ENCODE measurements at regions not wholly inside any gene's neighbourhood (a gene's known extent, or its start where the extent isn't known, plus 50 kb on each side); places are given as distances from the start of the nearest gene placed in this dataset.
A peak's percentile ranks its signal among the peaks of the same experiment; 100 is the strongest.

DNA sequence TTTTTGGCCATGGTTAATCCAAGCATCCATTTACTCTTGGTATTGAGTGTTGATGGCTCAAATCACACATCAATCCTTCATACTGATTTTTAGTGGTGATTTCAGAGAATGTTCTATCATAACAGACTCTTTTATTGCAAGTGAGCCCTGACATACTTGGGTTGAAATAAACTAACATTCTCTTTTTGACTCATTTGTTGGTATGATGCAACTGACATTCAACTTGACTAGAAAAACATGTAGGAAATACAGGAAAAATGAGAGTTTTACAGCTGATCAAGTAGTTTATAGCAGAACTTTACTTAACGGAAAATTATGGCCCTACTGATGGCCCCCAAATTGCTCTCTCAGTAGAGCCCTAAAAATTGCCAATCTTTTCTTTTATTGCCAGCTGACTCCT, 173.9 kb upstream of the CD96 start:
- H3K4me3 Mint-ChIP-seq: no peak overlapping the region
- no peak overlapping the region for H3K27ac Mint-ChIP-seq
- intact Hi-C loops (cut with micrococcal nuclease): no loop called here
- no peaks in the 10 kb centered on the region for H3K27me3 Mint-ChIP-seq (ENCODE audit: low read depth)
- DNase-seq: no peak
- CTCF ChIA-PET: no interaction called here
- H3K9me3 Mint-ChIP-seq: peaks cover 20% of the 10 kb centered on the region
- H3K36me3 Mint-ChIP-seq (ENCODE audit: low read depth): peaks cover 3% of the 10 kb centered on the region
- peaks cover 8% of the 10 kb centered on the region for H3K4me1 Mint-ChIP-seq (ENCODE audit: low read depth)

DNA sequence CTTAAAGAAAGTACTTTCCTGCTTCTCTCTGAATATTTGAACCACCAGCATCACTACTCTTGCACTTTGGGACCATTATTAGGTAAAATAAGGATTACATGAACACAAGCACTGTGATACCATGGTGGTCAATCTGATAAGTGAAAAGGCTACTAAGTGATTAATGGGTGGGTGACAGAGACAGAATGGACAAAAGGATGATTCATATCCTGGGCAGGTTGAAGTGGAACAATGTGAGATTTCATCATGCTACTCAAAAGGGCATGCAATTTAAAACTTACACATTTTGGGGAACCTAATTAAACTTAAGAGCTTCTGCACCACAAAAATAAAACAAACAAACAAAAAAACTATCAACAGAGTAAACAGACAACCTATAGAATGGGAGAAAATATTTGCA, 172.0 kb upstream of the CD96 start:
- Mint-ChIP-seq H3K9me3 (peaks cover 34% of the 10 kb centered on the region), H3K27me3 (ENCODE audit: low read depth) (no peaks in the 10 kb centered on the region), H3K4me1 (ENCODE audit: low read depth) (peaks cover 8% of the 10 kb centered on the region), H3K4me3 (no peak overlapping the region), H3K36me3 (ENCODE audit: low read depth) (peaks cover 6% of the 10 kb centered on the region), H3K27ac (no peak overlapping the region)
- CTCF ChIA-PET: no interaction called here
- no peak for DNase-seq
- intact Hi-C loops (cut with micrococcal nuclease): no loop called here

- CTCF ChIA-PET: no interaction called here
- no peak for DNase-seq
- Mint-ChIP-seq H3K27me3 (ENCODE audit: low read depth) (no peaks in the 10 kb centered on the region), H3K9me3 (peaks cover 41% of the 10 kb centered on the region), H3K4me3 (no peak overlapping the region), H3K36me3 (ENCODE audit: low read depth) (peaks cover 6% of the 10 kb centered on the region), H3K27ac (no peak overlapping the region), H3K4me1 (ENCODE audit: low read depth) (peaks cover 1% of the 10 kb centered on the region)
- intact Hi-C loops (cut with micrococcal nuclease): no loop called here
Observed at GRCh38 chr3:111373239-111373638, 168.8 kb upstream of the CD96 start.

- Mint-ChIP-seq H3K27me3 (ENCODE audit: low read depth) (no peaks in the 10 kb centered on the region), H3K9me3 (peaks cover 41% of the 10 kb centered on the region), H3K27ac (no peak overlapping the region), H3K36me3 (ENCODE audit: low read depth) (peaks cover 6% of the 10 kb centered on the region), H3K4me3 (no peak overlapping the region), H3K4me1 (ENCODE audit: low read depth) (no peaks in the 10 kb centered on the region)
- intact Hi-C loops (cut with micrococcal nuclease): no loop called here
- DNase-seq: no peak
- CTCF ChIA-PET: no interaction called here
Observed at GRCh38 chr3:111373861-111374260, 168.1 kb upstream of the CD96 start.

GRCh38 chr3:111385971-111386495, 156.0 kb upstream of the CD96 start:
- CTCF ChIA-PET: no interaction called here
- no peak overlapping the region for H3K4me3 Mint-ChIP-seq
- H3K36me3 Mint-ChIP-seq (ENCODE audit: low read depth): peaks cover 2% of the 10 kb centered on the region
- intact Hi-C loops (cut with micrococcal nuclease): no loop called here
- H3K4me1 Mint-ChIP-seq (ENCODE audit: low read depth): no peaks in the 10 kb centered on the region
- peaks cover 1% of the 10 kb centered on the region for H3K9me3 Mint-ChIP-seq
- H3K27ac Mint-ChIP-seq: no peak overlapping the region
- DNase-seq: no peak
- no peaks in the 10 kb centered on the region for H3K27me3 Mint-ChIP-seq (ENCODE audit: low read depth)

- intact Hi-C loops (cut with micrococcal nuclease): loop anchor here (1.0 to 2.0 kb wide), 3 partner anchors 146 to 276 kb away; no protein-coding TSS in a partner anchor
- H3K4me1 Mint-ChIP-seq (ENCODE audit: low read depth): peaks cover 20% of the 10 kb centered on the region
- H3K27ac Mint-ChIP-seq: no peak overlapping the region
- H3K27me3 Mint-ChIP-seq (ENCODE audit: low read depth): no peaks in the 10 kb centered on the region
- DNase-seq: peak; percentile 57
- H3K36me3 Mint-ChIP-seq (ENCODE audit: low read depth): no peaks in the 10 kb centered on the region
- CTCF ChIA-PET: interaction anchor here (0.9 to 1.1 kb wide), 2 partner anchors 27 to 146 kb away, joined by 4 to 6 read pairs; no protein-coding TSS in a partner anchor
- peaks cover 10% of the 10 kb centered on the region for H3K9me3 Mint-ChIP-seq
- H3K4me3 Mint-ChIP-seq: no peak overlapping the region
Observed at GRCh38 chr3:111392894-111393398, 149.1 kb upstream of the CD96 start.

DNA sequence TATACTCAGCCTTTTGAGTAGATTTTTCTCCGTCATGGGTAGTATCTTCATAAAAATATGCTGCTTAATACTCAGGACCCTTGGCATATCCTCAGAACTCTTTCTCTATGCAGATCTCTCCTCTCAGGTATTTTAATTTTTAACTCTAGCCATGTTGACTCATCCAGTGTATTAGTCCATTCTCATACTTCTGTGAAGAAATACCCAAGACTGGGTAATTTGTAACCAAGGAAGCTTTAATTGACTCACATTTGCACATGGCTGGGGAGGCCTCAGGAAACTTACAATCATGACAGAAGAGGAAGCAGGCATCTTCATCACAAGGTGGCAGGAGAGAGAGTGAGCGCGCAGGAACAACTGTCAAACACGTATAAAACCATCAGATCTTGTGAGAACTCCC, 129.3 kb upstream of the CD96 start:
- Mint-ChIP-seq H3K4me1 (ENCODE audit: low read depth) (peaks cover 3% of the 10 kb centered on the region), H3K4me3 (no peak overlapping the region), H3K36me3 (ENCODE audit: low read depth) (no peaks in the 10 kb centered on the region), H3K27ac (no peak overlapping the region), H3K27me3 (ENCODE audit: low read depth) (peaks cover 4% of the 10 kb centered on the region), H3K9me3 (peaks cover 2% of the 10 kb centered on the region)
- CTCF ChIA-PET: no interaction called here
- peak; percentile 7 for DNase-seq
- intact Hi-C loops (cut with micrococcal nuclease): no loop called here

- Mint-ChIP-seq H3K9me3 (peaks cover 2% of the 10 kb centered on the region), H3K4me3 (no peak overlapping the region), H3K27ac (no peak overlapping the region), H3K27me3 (ENCODE audit: low read depth) (peaks cover 4% of the 10 kb centered on the region), H3K4me1 (ENCODE audit: low read depth) (peaks cover 3% of the 10 kb centered on the region), H3K36me3 (ENCODE audit: low read depth) (no peaks in the 10 kb centered on the region)
- intact Hi-C loops (cut with micrococcal nuclease): no loop called here
- CTCF ChIA-PET: no interaction called here
- no peak for DNase-seq
Observed at GRCh38 chr3:111414531-111414930, 127.5 kb upstream of the CD96 start.

DNA sequence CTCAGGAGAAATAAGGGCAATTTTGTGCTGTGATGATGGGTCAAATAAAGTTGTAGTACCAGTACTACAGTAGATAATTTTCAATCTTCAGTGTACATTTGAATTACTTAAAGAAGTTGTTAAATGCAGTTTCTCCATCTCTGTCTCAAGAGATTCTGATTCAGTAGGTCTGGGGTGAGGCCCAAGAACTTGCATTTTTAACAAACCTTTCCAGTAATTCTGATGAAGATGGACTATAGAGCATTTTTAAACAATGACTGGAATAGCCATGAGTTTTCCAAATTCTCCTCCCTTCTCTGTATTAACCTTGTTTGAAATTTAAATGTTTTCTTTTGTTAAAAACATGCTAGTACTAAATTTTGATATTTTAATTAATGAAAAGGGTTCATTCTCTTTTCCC, 127.0 kb upstream of the CD96 start:
- peaks cover 2% of the 10 kb centered on the region for H3K9me3 Mint-ChIP-seq
- peaks cover 3% of the 10 kb centered on the region for H3K4me1 Mint-ChIP-seq (ENCODE audit: low read depth)
- H3K27ac Mint-ChIP-seq: no peak overlapping the region
- peaks cover 4% of the 10 kb centered on the region for H3K27me3 Mint-ChIP-seq (ENCODE audit: low read depth)
- H3K4me3 Mint-ChIP-seq: no peak overlapping the region
- intact Hi-C loops (cut with micrococcal nuclease): no loop called here
- no peaks in the 10 kb centered on the region for H3K36me3 Mint-ChIP-seq (ENCODE audit: low read depth)
- DNase-seq: no peak
- CTCF ChIA-PET: no interaction called here

- no peak for DNase-seq
- Mint-ChIP-seq H3K9me3 (no peaks in the 10 kb centered on the region), H3K36me3 (ENCODE audit: low read depth) (no peaks in the 10 kb centered on the region), H3K27ac (no peak overlapping the region), H3K4me3 (no peak overlapping the region), H3K27me3 (ENCODE audit: low read depth) (peaks cover 4% of the 10 kb centered on the region), H3K4me1 (ENCODE audit: low read depth) (no peaks in the 10 kb centered on the region)
- intact Hi-C loops (cut with micrococcal nuclease): no loop called here
- CTCF ChIA-PET: no interaction called here
Observed at GRCh38 chr3:111418391-111418790, 123.6 kb upstream of the CD96 start.

DNA sequence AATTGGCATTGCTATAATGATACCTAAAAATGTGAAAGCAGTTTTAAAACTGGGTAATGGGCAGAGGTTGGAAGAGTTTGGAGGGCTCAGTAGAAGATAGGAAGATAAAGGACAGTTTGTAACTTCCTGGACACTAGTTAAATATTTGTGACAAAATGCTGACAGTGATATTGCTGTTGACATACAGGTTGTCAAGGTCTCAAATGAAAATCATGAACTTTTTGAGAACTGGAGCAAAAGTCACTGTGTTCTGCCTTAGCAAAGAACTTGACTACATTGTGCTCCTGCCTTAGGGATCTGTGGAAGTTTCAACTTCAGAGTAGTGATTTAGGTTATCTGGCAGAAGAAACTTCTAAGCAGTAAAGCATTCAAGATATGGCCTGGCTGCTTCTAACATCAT, 113.7 kb upstream of the CD96 start:
- no peaks in the 10 kb centered on the region for H3K36me3 Mint-ChIP-seq (ENCODE audit: low read depth)
- no peak overlapping the region for H3K27ac Mint-ChIP-seq
- CTCF ChIA-PET: interaction anchor here (0.6 kb wide), 1 partner anchor 513 kb away, joined by 3 read pairs; no protein-coding TSS in a partner anchor
- H3K4me3 Mint-ChIP-seq: no peak overlapping the region
- H3K27me3 Mint-ChIP-seq (ENCODE audit: low read depth): no peaks in the 10 kb centered on the region
- intact Hi-C loops (cut with micrococcal nuclease): no loop called here
- peaks cover 10% of the 10 kb centered on the region for H3K9me3 Mint-ChIP-seq
- H3K4me1 Mint-ChIP-seq (ENCODE audit: low read depth): no peaks in the 10 kb centered on the region
- DNase-seq: no peak

DNA sequence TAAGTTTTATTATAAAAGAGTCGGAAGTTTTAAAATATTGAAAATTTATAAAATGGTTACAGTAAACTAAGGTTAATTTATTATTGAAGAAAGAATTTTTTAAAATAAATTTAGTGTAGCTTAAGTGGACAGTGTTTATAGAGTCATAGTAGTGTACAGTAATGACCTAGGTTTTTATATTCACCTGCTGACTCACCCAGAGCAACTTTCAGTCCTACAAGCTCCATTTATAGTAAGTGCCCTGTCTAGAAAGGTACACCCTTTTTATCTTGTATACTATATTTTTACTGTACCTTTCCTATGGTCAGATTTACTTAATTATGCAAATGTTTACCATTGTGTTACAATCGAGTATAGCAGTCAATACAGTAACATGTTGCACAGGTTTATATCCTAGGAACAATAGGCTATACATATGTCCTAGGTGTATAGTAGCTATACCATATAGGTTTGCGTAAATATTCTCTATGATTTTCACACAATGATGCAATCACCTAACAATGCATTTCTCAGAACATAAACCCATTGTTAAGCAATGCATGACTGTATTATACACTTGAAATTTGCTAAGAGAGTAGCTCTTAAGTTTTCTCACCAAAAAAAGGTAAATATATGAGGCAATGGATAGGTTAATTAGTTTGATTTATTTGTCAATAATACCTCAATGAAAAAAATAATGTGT, 106.9 kb upstream of the CD96 start:
- Mint-ChIP-seq H3K27me3 (ENCODE audit: low read depth) (no peaks in the 10 kb centered on the region), H3K27ac (no peak overlapping the region), H3K4me1 (ENCODE audit: low read depth) (no peaks in the 10 kb centered on the region), H3K4me3 (no peak overlapping the region), H3K9me3 (peaks cover 3% of the 10 kb centered on the region), H3K36me3 (ENCODE audit: low read depth) (no peaks in the 10 kb centered on the region)
- DNase-seq: no peak
- intact Hi-C loops (cut with micrococcal nuclease): no loop called here
- CTCF ChIA-PET: interaction anchor here (0.6 to 0.7 kb wide), 3 partner anchors 19 to 49 kb away, joined by 3 to 6 read pairs (median 3); no protein-coding TSS in a partner anchor

- CTCF ChIA-PET: no interaction called here
- no peak for DNase-seq
- H3K4me3 Mint-ChIP-seq: no peak overlapping the region
- H3K27me3 Mint-ChIP-seq (ENCODE audit: low read depth): no peaks in the 10 kb centered on the region
- H3K4me1 Mint-ChIP-seq (ENCODE audit: low read depth): no peaks in the 10 kb centered on the region
- no peaks in the 10 kb centered on the region for H3K36me3 Mint-ChIP-seq (ENCODE audit: low read depth)
- intact Hi-C loops (cut with micrococcal nuclease): no loop called here
- no peaks in the 10 kb centered on the region for H3K9me3 Mint-ChIP-seq
- no peak overlapping the region for H3K27ac Mint-ChIP-seq
Observed at GRCh38 chr3:111438283-111438682, 103.7 kb upstream of the CD96 start.
